Astrocyte of the hippocampus (primary cell): ENCODE measurements at regions not wholly inside any gene's neighbourhood (a gene's known extent, or its start where the extent isn't known, plus 50 kb on each side); places are given as distances from the start of the nearest gene placed in this dataset.

Experiments used
- DNase-seq: peaks from one replicate; pipeline ENCODE4 v3.0.0; 2011; ENCODE audit warnings: low read depth, low spot score

GRCh38 chr5:133773247-133774202, 161.2 kb upstream of the FSTL4 start:
- DNase-seq = no peak

- DNase-seq = no peak
Measured at GRCh38 chr5:133769842-133770241, 157.5 kb upstream of the FSTL4 start.

- DNase-seq = peak; percentile 4
Measured at GRCh38 chr5:133763744-133764143, 151.4 kb upstream of the FSTL4 start.

- DNase-seq = no peak
Measured at GRCh38 chr5:133761632-133762031, 149.3 kb upstream of the FSTL4 start.

- DNase-seq = no peak
Measured at GRCh38 chr5:133760532-133760931, 148.2 kb upstream of the FSTL4 start.

GRCh38 chr5:133758641-133759040, 146.3 kb upstream of the FSTL4 start:
- DNase-seq = no peak

- no peak for DNase-seq
Measured at GRCh38 chr5:133757396-133757945, 145.1 kb upstream of the FSTL4 start.

GRCh38 chr5:133756756-133757155, 144.4 kb upstream of the FSTL4 start:
- DNase-seq = no peak

- DNase-seq = no peak
Measured at GRCh38 chr5:133756036-133756435, 143.7 kb upstream of the FSTL4 start.

GRCh38 chr5:133754575-133755169, 142.3 kb upstream of the FSTL4 start:
- peak; percentile 36 for DNase-seq

- no peak for DNase-seq
Measured at GRCh38 chr5:133753856-133754255, 141.5 kb upstream of the FSTL4 start.

GRCh38 chr5:133751846-133752245, 139.5 kb upstream of the FSTL4 start:
- no peak for DNase-seq

GRCh38 chr5:133751421-133751820, 139.1 kb upstream of the FSTL4 start:
- DNase-seq = no peak

- no peak for DNase-seq
Measured at GRCh38 chr5:133750856-133751255, 138.5 kb upstream of the FSTL4 start.

GRCh38 chr5:133750356-133750755, 138.0 kb upstream of the FSTL4 start:
- no peak for DNase-seq

- DNase-seq = no peak
Measured at GRCh38 chr5:133749331-133749985, 137.1 kb upstream of the FSTL4 start.

GRCh38 chr5:133746834-133747233, 134.5 kb upstream of the FSTL4 start:
- no peak for DNase-seq

- DNase-seq = no peak
Measured at GRCh38 chr5:133744960-133745308, 132.6 kb upstream of the FSTL4 start.

- DNase-seq = no peak
Measured at GRCh38 chr5:133744051-133744959, 132.0 kb upstream of the FSTL4 start.

- no peak for DNase-seq
Measured at GRCh38 chr5:133742431-133742988, 130.2 kb upstream of the FSTL4 start.

- DNase-seq = no peak
Measured at GRCh38 chr5:133741818-133742355, 129.5 kb upstream of the FSTL4 start.
